ENCODE measurements at regions not wholly inside any gene's neighbourhood (a gene's known extent, or its start where the extent isn't known, plus 50 kb on each side); places are given as distances from the start of the nearest gene placed in this dataset.

- no peaks in the 10 kb centered on the region for H3K36me3 ChIP-seq (ENCODE audit: control insufficient read depth, insufficient read depth, low read length)
- no peak for TF ChIP-seq CTCF (conservative IDR thresholded peaks at IDR 0.05)
- no peak overlapping the region for H3K4me3 ChIP-seq (ENCODE audit: low read length)
- H3K9ac ChIP-seq (ENCODE audit: extremely low read depth, low read length, poor library complexity, severe bottlenecking): no peak overlapping the region
- WGBS, 2 experiments (ENCODE audit: insufficient coverage in 1 of 2, insufficient read length in 1 of 2): 89 to 93% methylated on average over 13 of the region's 13 CpGs
- Mint-ChIP-seq H3K9me3 (peaks cover 3% of the 10 kb centered on the region), H3K4me1 (peaks cover 2% of the 10 kb centered on the region), H3K36me3 (ENCODE audit: low read depth) (no peaks in the 10 kb centered on the region), H3K4me3 (no peak overlapping the region), H3K27ac (no peak overlapping the region), H3K27me3 (ENCODE audit: insufficient read depth) (no peaks in the 10 kb centered on the region)
- DNase-seq: peak; percentile 13
- no peak overlapping the region for H3K27ac ChIP-seq (ENCODE audit: low read depth, low read length)
- H3K27me3 ChIP-seq (ENCODE audit: control insufficient read depth, insufficient read depth, low read length, poor library complexity, severe bottlenecking): no peaks in the 10 kb centered on the region
- H3K9me3 ChIP-seq (ENCODE audit: control insufficient read depth, low read length): no peaks in the 10 kb centered on the region
- H3K4me1 ChIP-seq (ENCODE audit: control insufficient read depth, insufficient read depth, low read length): no peaks in the 10 kb centered on the region
These were observed 67.9 kb upstream of the DUSP22 start for GRCh38 chr6:224350-224749.

- no peak overlapping the region for H3K9ac ChIP-seq (ENCODE audit: extremely low read depth, low read length, poor library complexity, severe bottlenecking)
- no peaks in the 10 kb centered on the region for H3K27me3 ChIP-seq (ENCODE audit: control insufficient read depth, insufficient read depth, low read length, poor library complexity, severe bottlenecking)
- no peaks in the 10 kb centered on the region for H3K36me3 ChIP-seq (ENCODE audit: control insufficient read depth, insufficient read depth, low read length)
- no peaks in the 10 kb centered on the region for H3K4me1 ChIP-seq (ENCODE audit: control insufficient read depth, insufficient read depth, low read length)
- WGBS, 2 experiments (ENCODE audit: insufficient coverage in 1 of 2, insufficient read length in 1 of 2): 93 to 96% methylated on average over 12 to 20 of the region's 20 CpGs
- no peak overlapping the region for H3K4me3 Mint-ChIP-seq
- no peak overlapping the region for H3K4me3 ChIP-seq (ENCODE audit: low read length)
- peak; percentile 33 for DNase-seq
- H3K9me3 ChIP-seq (ENCODE audit: control insufficient read depth, low read length): no peaks in the 10 kb centered on the region
- peaks cover 3% of the 10 kb centered on the region for H3K9me3 Mint-ChIP-seq
- H3K27ac ChIP-seq (ENCODE audit: low read depth, low read length): no peak overlapping the region
- no peak overlapping the region for H3K27ac Mint-ChIP-seq
- H3K36me3 Mint-ChIP-seq (ENCODE audit: low read depth): no peaks in the 10 kb centered on the region
- no peaks in the 10 kb centered on the region for H3K4me1 Mint-ChIP-seq
- no peak for TF ChIP-seq CTCF (conservative IDR thresholded peaks at IDR 0.05)
- no peaks in the 10 kb centered on the region for H3K27me3 Mint-ChIP-seq (ENCODE audit: insufficient read depth)
These were observed 67.1 kb upstream of the DUSP22 start for GRCh38 chr6:225121-225721.

- WGBS, 2 experiments (ENCODE audit: insufficient coverage in 1 of 2, insufficient read length in 1 of 2): 90 to 93% methylated on average over 2 to 17 of the region's 17 CpGs
- no peaks in the 10 kb centered on the region for H3K36me3 Mint-ChIP-seq (ENCODE audit: low read depth)
- H3K27me3 ChIP-seq (ENCODE audit: control insufficient read depth, insufficient read depth, low read length, poor library complexity, severe bottlenecking): no peaks in the 10 kb centered on the region
- no peak overlapping the region for H3K4me3 ChIP-seq (ENCODE audit: low read length)
- peaks cover 4% of the 10 kb centered on the region for H3K9me3 Mint-ChIP-seq
- H3K27ac Mint-ChIP-seq: no peak overlapping the region
- H3K27ac ChIP-seq (ENCODE audit: low read depth, low read length): no peak overlapping the region
- TF ChIP-seq CTCF (conservative IDR thresholded peaks at IDR 0.05): no peak
- no peak overlapping the region for H3K4me3 Mint-ChIP-seq
- no peaks in the 10 kb centered on the region for H3K27me3 Mint-ChIP-seq (ENCODE audit: insufficient read depth)
- H3K4me1 ChIP-seq (ENCODE audit: control insufficient read depth, insufficient read depth, low read length): no peaks in the 10 kb centered on the region
- H3K36me3 ChIP-seq (ENCODE audit: control insufficient read depth, insufficient read depth, low read length): no peaks in the 10 kb centered on the region
- no peaks in the 10 kb centered on the region for H3K4me1 Mint-ChIP-seq
- DNase-seq: peak; percentile 35
- H3K9ac ChIP-seq (ENCODE audit: extremely low read depth, low read length, poor library complexity, severe bottlenecking): no peak overlapping the region
- H3K9me3 ChIP-seq (ENCODE audit: control insufficient read depth, low read length): no peaks in the 10 kb centered on the region
These were observed 66.4 kb upstream of the DUSP22 start for GRCh38 chr6:225907-226306.

Measured in endodermal cell (in vitro differentiated cells).